ENCODE measurements at regions not wholly inside any gene's neighbourhood (a gene's known extent, or its start where the extent isn't known, plus 50 kb on each side); places are given as distances from the start of the nearest gene placed in this dataset.
A peak's percentile ranks its signal among the peaks of the same experiment; 100 is the strongest.
"Not testable (repeated sequence)": the region's sequence is repeated elsewhere in the genome, so short reads cannot be mapped to it uniquely, and the experiment has no call there.

DNA sequence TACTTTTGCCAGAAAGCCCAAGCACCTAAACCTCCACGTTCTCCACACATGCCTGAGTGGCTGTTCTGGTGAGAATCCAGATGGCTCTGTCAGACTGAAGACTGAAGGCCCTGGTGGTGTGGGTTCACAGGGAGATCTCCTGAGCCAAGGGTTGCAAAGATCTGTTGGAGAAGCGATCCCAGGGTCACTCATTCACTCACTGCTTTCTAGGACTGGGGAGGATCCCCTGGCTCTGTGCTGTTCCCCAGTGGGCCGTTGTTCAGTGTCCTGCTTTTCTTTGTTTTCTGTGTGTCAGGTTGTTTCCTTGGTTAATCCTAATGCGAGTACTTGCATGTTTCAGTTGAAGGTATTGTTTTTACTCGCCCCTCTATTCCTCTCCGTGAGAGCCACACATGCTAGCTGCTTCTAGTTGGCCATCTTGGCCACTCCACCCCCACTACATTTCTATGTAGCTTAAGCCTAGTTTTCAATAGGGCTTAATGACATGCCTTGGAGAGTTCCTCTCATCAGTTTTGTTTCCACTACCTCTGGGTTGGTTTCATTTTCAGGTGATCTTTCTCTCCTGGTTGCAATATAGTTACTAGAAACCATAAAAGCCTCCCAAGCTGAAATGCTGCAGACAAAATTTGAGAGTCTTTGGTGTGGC, 144.5 kb upstream of the SLC38A2 start:
- DNase-seq = no peak

DNA sequence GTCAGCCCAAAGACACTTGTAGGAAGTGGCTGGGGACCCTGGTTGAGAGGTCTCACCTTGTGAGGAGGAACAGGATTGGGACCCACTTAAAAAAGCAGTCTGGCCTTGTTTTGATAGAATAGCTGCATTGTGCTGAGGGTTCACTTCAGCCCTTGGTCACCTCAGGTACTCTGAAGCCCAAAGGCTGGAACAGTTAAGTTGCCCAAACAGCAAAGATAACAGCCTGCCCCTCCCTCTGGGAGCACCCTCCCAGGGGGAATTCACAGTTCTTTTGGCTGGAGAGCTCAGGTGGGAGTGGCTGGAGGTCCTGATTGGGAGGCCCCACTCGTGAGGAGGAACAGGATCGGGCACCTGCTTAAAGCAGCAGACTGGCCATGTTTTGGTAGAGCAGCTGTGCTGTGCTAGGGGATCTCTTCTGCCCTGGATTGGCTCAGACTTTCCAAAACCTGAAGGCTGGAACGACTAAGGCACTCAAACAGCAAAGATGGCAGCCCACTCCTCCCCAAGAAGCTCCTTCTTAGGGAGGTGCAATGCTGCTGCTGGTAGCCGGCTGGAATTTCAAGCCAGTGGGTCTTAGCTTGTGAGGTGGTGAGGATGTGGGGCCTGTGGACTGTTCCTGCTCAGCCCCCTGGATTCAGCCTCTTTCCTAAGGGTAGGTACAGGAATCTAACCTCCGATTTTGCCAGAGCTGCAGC, 143.8 kb upstream of the SLC38A2 start:
- DNase-seq = no peak

DNA sequence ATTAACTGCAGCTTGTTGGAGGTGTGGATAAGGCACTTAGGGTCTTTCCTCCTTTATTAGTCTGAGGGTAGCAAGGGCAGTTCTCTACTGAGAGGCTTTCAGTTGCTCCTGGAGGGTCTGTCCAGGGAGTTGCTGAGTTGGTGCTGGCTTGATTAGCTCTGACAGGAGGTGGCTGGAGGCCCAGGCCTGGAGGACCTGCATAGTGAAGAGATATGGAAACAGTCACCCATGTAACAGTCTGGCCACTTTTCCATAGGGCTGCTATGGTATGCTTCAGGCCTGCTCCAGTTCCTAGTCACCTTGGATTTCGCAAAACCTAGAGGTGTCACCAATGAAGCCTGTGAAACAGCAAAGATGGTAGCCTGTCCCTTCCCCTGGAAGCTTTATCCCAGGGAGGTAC, 143.3 kb upstream of the SLC38A2 start:
- DNase-seq = no peak

DNA sequence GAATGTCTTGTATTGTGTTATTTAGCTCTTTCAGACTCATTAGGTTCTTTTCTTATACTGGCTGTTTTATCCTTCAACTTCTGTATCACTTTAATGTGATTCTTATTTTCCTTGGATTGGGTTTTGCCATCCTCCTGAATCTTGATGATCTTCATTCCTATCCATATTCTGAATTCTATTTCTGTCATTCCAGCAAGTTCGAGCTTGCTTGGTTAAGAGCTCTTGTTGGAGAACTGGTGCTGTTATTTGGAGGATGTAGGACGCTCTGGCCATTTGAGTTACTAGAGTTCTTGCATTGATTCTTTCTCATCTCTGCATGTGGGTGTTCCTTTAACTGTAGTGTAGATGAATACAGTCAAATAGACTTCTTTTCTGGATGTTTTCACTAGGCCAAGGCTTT, 142.3 kb upstream of the SLC38A2 start:
- DNase-seq = no peak

DNA sequence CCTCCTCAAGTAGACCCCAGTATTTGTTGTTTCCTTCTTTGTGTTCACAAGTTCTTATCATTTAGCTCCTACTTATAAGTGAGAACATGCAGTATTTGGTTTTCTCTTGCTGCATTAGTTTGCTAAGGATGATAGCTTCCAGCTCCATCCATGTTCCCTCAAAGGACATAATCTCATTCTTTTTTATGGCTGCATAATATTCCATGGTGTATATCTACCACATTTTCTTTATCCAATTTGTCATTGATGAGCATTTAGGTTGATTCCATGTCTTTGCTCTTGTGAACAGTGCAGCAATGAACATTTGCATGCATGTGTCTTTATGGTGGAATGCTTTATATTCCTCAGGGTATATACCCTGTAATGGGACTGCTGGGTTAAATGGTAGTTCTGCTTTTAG, 137.7 kb upstream of the SLC38A2 start:
- DNase-seq = not testable (repeated sequence)

DNA sequence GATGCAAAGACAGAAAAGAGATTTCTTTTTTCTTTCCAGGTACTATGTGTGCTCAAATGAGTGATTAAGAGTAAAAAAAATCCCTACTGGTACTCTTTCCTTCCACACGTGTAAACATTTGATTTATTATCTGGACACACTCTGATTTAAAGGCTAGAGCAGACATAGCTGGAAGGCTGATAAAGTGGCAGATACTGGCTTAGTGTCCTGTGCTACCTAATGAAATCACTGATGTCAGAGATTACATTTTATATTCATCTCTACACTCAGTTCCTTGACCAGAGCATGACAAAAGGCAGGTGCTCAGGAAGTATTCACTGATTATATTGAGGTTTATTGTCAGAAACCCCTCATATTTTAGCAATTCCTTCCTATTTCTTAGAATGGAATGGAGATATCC, 136.6 kb upstream of the SLC38A2 start:
- no peak for DNase-seq

DNA sequence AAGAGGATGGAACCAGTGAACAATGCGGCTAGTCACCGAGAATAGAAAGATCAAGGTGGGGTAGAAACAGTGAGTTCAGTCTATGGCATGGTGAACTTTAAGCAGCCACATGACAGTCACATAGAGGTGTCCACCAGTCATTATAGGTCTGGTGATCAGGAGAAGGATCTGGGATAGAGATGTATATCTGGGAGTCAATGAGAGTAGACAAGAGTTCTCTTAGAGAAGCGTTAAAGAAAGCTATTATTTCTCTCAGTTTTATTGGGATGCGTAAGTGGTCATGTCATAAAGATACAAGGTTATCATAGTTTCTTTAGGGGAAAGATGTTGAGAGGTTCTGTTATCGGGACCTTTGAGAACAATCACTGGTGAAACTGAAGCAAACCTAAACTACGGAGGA, 136.1 kb upstream of the SLC38A2 start:
- no peak for DNase-seq

DNA sequence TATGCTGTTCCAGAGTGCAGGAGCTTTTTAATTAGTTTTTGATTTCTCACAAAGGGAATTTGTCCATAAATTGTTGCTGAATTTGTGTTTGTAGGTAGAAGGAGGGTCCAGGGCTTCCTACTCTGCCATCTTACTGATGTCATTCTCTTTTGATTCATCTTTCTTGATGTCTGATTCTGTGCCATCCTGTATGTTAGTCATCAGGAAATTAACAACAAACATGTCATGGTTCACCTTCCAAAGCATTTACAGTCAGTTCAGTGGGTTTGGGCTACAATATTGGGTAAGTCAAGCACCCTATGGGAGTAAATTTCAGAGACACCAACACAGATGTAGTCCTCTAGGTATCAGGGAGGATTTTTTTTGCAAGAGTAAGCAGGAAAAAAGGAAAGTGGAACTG, 135.2 kb upstream of the SLC38A2 start:
- no peak for DNase-seq

DNA sequence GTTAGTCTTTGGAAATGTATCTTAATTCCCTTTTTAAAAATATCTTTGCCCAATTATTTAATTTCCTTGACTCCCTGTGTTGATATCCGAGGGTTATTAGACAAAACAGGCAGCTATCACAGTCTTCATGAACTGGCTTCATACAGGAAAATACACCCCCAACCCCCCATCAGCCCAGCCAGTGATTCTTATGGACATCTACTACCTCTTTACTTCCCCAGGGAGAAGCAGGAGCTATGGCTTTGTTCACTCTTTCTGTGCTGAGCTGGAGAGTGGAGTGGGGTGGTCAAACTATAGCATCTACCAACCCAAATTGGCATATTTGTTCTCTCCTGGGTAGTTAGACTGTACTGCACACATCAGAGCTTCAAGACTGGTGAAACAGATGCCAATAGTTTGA, 134.4 kb upstream of the SLC38A2 start:
- DNase-seq = no peak

DNA sequence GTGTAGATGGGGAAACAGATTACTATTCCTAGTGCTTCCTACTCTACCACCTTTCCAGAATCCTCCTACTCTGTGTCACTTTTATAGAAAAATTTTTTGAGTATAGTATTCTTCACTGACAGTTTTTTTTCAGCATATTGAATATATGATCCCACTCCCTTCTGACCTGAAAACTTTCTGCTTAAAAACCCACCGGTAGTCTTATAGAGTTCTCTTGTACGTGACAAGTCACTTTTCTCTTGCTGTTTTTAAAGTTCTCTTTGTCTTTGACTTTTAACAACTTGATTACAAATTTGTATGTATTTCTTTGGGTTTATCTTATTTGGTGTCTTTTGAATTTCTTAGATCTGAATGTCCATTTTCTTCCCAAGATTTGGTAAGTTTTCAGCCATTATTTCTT, 133.6 kb upstream of the SLC38A2 start:
- no peak for DNase-seq

DNA sequence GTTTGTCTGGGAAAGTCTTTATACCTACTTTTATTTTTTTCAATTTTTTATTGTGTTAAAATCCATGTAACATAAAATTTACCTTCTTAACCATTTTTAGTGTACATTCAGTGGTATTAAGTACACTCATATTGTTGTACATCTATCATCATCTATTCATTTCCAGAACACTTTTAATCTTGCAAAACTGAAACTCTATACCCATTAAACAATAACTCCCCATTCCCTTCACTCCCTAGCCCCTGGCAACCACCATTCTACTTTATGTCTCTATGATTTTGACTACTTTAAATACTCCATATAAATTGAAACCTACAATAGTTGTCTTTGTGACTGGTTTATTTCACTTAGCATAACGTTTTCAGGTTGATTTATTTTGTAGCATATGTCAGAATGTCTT, 131.9 kb upstream of the SLC38A2 start:
- DNase-seq = no peak

DNA sequence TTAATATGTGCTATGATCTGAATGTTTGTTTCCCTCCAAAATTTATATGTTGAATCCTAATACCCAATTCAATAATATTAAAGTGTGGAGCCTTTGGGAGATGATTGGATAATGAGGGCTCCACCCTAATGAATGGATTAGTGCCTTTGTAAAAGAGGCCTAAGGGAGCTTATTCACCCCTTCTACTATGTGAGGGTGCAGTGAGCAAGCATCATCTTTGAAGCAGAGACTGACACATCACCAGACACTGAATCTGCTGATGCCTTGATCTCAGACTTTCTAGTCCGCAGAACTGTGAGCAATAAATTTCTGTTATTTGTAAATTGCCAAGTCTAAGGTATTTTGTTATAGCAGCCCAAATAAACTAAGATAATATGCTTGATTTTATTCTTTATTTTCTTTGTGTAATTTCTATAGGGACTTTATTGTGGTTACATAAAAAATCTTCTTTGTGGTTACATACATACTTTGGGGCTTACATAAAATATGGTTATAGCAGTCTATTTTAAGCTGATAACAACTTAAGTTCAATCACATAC, 131.1 kb upstream of the SLC38A2 start:
- no peak for DNase-seq

DNA sequence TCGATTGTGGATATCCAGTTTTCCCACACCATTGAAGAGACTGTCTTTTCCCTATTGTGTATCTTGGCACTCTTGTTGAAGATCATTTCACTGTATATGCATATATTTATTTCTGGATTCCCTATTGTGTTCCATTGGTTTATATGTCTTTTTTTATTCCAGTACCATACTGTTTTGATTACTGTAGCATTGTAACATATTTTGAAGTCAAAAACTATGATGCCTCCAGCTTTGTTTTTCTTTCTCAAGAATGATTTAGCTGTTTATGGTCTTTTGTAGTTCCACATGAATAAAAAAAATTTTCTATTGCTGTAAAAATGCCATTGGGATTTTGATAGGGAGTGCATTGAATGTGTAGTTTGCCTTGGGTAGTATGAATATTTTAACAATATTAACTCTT, 128.1 kb upstream of the SLC38A2 start:
- no peak for DNase-seq

DNA sequence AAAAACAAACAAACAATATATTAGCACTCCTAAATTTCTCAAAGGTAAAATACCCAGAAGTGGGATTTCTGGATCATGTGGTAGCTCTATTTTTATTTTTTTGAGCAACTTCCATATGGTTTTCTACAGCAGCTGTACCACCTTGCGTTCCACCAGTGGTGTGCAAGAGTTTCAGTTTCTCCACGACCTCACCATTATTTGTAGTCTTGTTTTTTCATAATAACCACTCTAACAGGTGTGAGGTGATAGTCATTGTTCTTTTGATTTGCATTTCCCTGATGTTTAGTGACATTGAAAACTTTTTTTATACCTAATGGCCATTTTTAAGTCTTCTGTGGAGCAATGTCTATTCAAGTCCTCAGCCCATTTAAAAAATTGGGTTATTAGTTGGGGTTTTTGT, 127.3 kb upstream of the SLC38A2 start:
- DNase-seq = no peak

DNA sequence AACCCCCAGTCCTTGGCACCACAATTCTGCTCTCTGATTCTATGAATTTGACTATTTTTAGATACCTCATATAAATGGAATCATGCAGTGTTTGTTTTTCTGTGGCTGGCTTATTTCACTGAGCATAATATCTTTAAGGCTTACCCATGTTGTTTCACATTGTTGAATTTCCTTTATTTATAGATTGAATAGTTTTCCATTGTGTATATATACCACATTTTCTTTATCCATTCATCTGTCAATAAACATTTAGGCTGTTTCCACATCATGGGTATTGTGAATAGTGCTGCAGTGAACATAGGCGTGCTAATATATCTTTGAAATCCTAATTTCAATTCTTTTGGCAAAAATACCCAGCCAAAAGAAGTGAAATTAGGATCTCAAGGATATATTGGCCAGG, 126.7 kb upstream of the SLC38A2 start:
- no peak for DNase-seq

DNA sequence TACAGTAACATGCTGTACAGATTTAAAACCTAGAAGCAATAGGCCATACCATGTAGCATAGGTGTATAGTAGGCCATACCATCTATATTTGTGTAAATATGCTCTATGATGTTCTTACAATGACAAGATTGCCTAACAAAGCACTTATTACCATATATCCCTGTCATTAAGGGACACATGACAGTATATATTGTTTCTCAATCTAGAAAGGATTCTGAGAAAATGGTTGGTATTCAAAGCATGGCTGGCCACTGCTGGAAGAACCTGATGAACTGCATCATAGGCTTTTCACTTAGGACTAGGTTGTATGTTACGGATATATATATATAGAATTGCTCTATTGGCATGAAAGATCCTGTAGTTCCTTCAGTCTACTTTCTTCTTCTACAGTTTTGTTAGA, 125.2 kb upstream of the SLC38A2 start:
- DNase-seq = no peak

DNA sequence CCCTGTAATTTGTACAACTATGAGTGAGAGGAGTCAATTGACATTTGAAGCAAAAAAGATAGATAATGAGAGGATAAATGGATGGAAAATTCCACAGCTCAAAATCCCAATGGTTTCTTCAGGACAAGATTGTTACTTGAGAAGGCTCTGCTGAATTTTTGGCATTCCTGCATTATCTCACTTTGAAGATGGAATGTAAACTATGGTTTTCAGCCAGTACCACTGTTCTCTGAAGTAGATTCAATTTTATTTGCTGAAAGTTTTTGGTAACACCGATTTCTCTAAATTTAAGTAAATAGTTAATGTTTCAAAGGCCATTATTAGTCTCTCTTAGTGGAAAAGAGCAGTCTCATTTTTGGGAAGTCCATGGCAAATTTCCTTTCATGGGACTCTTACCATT, 121.9 kb upstream of the SLC38A2 start:
- DNase-seq = no peak

DNA sequence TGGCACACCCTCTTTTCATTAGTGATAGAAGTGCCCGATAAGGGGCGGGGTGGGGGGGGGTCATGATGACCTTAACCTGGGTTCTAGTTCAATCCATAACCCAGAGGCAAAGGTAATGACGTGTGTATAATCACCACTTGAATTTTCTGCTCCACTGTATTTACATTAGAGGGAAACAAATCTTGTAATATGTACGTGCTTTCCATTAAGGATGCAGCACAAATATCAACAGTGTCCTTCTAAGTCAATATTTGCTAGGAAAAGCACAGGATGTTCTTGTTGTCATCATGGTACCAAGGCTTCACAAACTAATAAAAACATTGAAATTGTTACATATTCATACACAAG, 121.2 kb upstream of the SLC38A2 start:
- DNase-seq = peak; percentile 9

DNA sequence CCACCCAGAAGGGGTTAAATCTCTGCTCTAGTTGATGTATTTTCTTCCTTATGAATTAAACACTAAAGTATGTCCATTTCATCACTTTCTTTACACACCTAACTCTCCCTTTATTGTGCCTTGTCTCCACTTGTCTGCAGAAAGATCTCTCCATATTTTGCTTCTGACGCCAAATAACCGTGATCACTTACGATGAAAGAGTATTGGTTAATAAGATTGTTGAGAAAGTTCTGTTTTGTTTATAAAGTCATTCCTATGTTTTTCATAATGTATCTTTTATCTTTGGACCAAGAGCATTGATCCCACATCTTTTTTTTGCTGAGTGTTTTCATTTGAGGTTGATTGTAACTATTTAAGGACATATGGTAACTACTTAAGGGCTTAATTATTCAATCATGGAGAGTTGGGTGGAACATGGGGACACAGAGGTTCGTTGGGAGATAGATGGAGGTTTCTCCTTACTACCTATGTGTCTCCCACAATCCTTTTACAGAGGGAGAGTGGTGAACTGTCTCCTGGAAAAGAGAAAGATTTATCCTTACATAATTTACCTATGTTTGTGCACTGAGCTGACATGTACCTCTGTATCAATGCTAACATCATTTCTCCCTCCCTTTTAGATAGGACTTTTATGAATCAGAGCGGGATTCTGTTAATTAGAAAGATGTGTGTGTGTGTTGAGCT, 120.7 kb upstream of the SLC38A2 start:
- DNase-seq = no peak

DNA sequence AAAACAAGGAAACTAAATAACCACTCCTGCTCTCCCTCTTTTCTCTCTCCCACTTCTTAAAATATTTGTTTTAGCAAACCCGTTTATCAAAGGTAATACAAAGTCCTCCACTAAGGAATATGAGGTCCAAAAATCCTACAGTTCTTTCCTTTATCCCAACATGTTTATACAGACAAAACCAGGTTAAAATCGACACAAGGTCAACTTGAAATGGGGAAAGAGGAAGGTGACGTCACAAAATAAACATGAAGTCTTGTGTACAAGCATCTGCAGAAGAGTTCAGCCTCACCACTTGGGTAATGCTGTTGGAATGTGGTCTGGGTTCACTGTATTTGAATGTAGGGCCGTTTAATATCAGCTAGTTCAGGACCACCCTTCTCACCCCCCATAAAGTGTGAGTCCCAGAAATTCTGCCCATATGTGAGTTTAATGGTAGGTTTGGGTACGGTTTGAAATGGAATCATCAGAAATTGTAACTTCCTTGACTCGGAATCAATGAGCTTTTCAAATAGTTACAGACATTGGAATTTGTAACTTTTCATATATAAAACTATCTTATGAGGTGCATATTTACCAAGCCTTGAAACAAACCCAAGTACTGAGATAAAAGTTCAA, 120.0 kb upstream of the SLC38A2 start:
- peak; percentile 2 for DNase-seq

DNA sequence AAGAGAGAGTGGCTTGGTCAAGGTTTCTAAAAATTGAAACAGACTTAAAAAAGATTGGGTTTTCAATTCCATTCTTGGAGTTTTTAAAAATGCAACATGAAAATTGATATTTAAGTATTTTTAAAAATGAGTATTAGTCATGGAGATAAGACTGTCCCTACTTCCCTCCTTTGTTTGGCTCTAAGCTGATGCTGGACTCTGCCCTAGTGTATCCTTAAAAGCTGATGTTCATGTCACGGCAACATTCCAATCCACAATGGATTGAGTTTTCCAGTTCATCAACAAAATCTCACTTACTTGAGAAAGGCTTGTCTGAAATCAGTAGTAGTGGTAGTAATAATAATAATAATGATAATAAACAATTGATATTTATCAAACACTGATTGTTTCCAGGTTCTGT, 119.0 kb upstream of the SLC38A2 start:
- DNase-seq = no peak

DNA sequence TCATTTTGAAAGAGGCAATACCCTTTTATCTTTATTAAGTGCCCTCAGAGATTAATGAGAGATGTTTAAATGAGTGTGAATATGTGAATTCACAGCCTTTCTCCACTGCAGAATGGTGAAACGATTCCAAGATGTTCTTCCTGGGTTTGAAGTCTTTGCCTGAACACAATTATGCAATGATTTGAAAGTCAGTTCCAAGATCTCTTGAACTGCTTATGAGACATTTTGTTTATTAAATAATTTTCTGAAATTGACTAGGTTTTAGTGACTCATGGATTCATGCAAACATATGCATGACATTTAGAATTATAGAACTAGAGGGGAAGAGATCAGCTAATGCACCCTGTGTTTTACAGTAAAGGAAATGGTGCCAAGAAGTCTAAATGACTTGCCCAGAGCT, 118.1 kb upstream of the SLC38A2 start:
- no peak for DNase-seq

DNA sequence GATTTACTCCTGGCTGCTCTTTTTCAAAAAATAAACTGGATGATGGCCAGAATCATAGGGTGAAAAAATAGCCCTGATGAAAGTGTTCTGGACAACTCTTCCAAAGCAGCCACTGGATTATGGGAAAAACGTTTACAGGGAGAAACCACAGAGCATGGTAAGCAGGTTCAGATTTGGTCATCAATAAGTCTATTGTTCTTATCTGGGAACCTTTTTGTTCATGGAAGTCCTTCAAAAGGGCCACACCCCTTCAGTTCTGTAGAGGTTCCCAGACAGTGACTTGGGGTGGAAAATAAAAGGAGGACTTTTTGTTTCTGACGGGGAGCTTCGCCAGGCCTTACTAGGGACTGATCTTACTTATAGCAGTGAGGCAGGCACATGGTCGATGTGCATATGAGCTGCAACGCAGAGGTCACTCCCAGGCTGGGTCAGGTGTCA, 117.4 kb upstream of the SLC38A2 start:
- no peak for DNase-seq

DNA sequence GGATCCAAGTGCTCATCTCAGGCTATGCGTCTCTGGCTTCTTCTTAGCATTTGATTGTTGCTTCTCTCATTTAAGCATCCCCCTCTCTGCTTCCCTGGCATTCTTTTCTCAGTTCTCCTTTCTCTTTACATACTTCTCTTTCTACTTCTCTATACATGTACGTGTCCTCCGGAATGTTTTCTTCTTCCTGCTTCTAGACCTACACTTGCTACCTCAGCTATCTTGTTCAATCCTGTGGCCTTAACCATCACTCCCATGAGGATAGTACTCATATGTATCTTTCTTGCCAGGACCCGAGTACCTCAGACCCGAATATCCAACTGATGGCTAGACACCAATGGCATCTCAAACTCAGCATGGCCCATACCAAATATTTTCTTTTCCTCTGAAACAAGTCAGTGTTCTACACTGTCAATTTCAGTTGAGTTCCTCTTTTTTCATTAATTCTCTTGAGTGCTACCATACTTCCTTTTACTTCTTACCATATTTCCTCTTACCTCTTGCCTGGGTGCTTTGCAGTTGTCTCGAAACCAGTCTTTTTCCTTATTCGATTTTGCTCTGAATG, 115.1 kb upstream of the SLC38A2 start:
- no peak for DNase-seq

Measured in NCI-H2029 treated with DMSO at 0.1 percent for 48 hours (cell line).